Endothelial cell of umbilical vein (primary cell): ENCODE measurements at regions not wholly inside any gene's neighbourhood (a gene's known extent, or its start where the extent isn't known, plus 50 kb on each side); places are given as distances from the start of the nearest gene placed in this dataset.

Experiments used
- BruUV-seq: library from RNA; stranded (reverse); fragments of 400-500 nt; replicated peaks from 2 replicates; lab custom pipeline; 2021; lab: Mats Ljungman, UMichigan
- CTCF ChIA-PET: fragments of 300-600, 350-600 bp; sonication (Branson Sonifier 250); formaldehyde crosslinking; loops from one replicate; lab custom pipeline; 2021; ENCODE audit warnings: antibody characterized with exemption, inconsistent platforms; lab: Charles Lee
- POLR2A ChIA-PET: fragments of 300-600, 350-600 bp; sonication (Branson Sonifier 250); formaldehyde crosslinking; loops from one replicate; lab custom pipeline; 2021; ENCODE audit warnings: antibody characterized with exemption, inconsistent platforms; lab: Charles Lee
- DNase-seq: peaks from one replicate; pipeline ENCODE4 v3.0.0-alpha.2; 2011; ENCODE audit warnings: low read depth, low spot score
- FAIRE-seq: peaks from 2 replicates; lab custom pipeline; 2011; peaks lifted over from hg19 to GRCh38; lab: Jason Lieb, UNC
- H2AFZ ChIP-seq: 2 replicates; pipeline ENCODE4 v1.6.0; 2012; ENCODE audit warnings: low read depth, low read length, control low read depth, inconsistent platforms
- H3K27ac ChIP-seq: 2 replicates; pipeline ENCODE4 v1.5.1; 2011; ENCODE audit warnings: low read depth, mild to moderate bottlenecking, control low read depth, low read length, moderate library complexity; ENCODE audit not compliant: insufficient read depth
- H3K27me3 ChIP-seq, 2 experiments: 2 replicates each; pipeline versions ENCODE4 v1.6.0 to v1.6.1; 2011; ENCODE audit warnings: low read length in 2 of 2, mixed read lengths in 1 of 2; ENCODE audit not compliant: control insufficient read depth in 2 of 2, insufficient read depth in 2 of 2
- H3K36me3 ChIP-seq, 2 experiments: 2 replicates in 1 of 2; 3 replicates in 1 of 2; pipeline ENCODE4 v1.5.1; 2011; ENCODE audit warnings: low read length in 2 of 2, mild to moderate bottlenecking in 1 of 2, moderate library complexity in 1 of 2; ENCODE audit not compliant: control insufficient read depth in 2 of 2, insufficient read depth in 2 of 2; ENCODE audit errors: extremely low read depth in 1 of 2
- H3K4me1 ChIP-seq: 3 replicates; pipeline ENCODE4 v1.5.1; 2011; ENCODE audit warnings: mild to moderate bottlenecking, low read length; ENCODE audit not compliant: control insufficient read depth, insufficient read depth; ENCODE audit errors: extremely low read depth
- H3K4me2 ChIP-seq: 2 replicates; pipeline ENCODE4 v1.6.1; 2011; ENCODE audit warnings: low read length, control low read depth, mixed read lengths; ENCODE audit not compliant: insufficient read depth
- H3K4me3 ChIP-seq, 3 experiments: fragments of 200-600 bp in 1 of 3; sonication (generic), shearing (Covaris generic) in 1 of 3; replicated peaks in 1 of 3; 2 replicates each; pipeline ENCODE4 v1.5.1; 2011 to 2016; ENCODE audit warnings: control low read depth in 3 of 3, low read length in 3 of 3, mild to moderate bottlenecking in 2 of 3, inconsistent platforms in 1 of 3, low read depth in 1 of 3, moderate library complexity in 1 of 3; ENCODE audit not compliant: insufficient read depth in 1 of 3
- H3K79me2 ChIP-seq: 2 replicates; pipeline ENCODE4 v1.6.0; 2012; ENCODE audit warnings: low read length, inconsistent platforms; ENCODE audit not compliant: control insufficient read depth, insufficient read depth
- H3K9ac ChIP-seq: replicated peaks from 2 replicates; pipeline ENCODE3; 2011; ENCODE audit warnings: low read length, control low read depth; ENCODE audit not compliant: insufficient read depth; ENCODE audit errors: extremely low read depth
- H3K9me1 ChIP-seq: replicated peaks from 3 replicates; pipeline ENCODE4 v1.6.0; 2011; ENCODE audit warnings: mild to moderate bottlenecking, low read length; ENCODE audit not compliant: control insufficient read depth, insufficient read depth; ENCODE audit errors: extremely low read depth
- H3K9me3 ChIP-seq: replicated peaks from 2 replicates; pipeline ENCODE4 v1.5.1; 2012; ENCODE audit warnings: low read length, inconsistent platforms; ENCODE audit not compliant: control insufficient read depth, insufficient read depth
- H4K20me1 ChIP-seq: replicated peaks from 2 replicates; pipeline ENCODE3; 2011; ENCODE audit warnings: mild to moderate bottlenecking, low read length; ENCODE audit not compliant: control insufficient read depth, insufficient read depth; ENCODE audit errors: extremely low read depth
- CTCF ChIP-seq, 2 donors: IDR thresholded peaks; 1 replicate in 1 of 2; 2 replicates in 1 of 2; pipeline ENCODE4 v1.5.1; 2011; ENCODE audit warnings: low read length in 2 of 2, mild to moderate bottlenecking in 2 of 2, moderate library complexity in 2 of 2, control low read depth in 1 of 2, inconsistent platforms in 1 of 2, low read depth in 1 of 2; ENCODE audit not compliant: insufficient read depth in 1 of 2; ENCODE audit errors: extremely low read depth in 1 of 2
- EZH2 ChIP-seq: IDR thresholded peaks from 2 replicates; pipeline ENCODE4 v1.6.1; 2012; ENCODE audit warnings: borderline replicate concordance, low read depth, mild to moderate bottlenecking, moderate library complexity, low read length, inconsistent platforms; ENCODE audit not compliant: severe bottlenecking
- FOS ChIP-seq: IDR thresholded peaks from 2 replicates; pipeline ENCODE4 v1.6.1; 2011; ENCODE audit warnings: mild to moderate bottlenecking, low read length, moderate library complexity, borderline replicate concordance; ENCODE audit not compliant: insufficient read depth
- GATA2 ChIP-seq: IDR thresholded peaks from 2 replicates; pipeline ENCODE4 v1.7.0; 2011; ENCODE audit warnings: low read depth, mild to moderate bottlenecking, moderate library complexity, mixed read lengths, low read length; ENCODE audit not compliant: insufficient read length, insufficient read depth
- JUN ChIP-seq: IDR thresholded peaks from 2 replicates; pipeline ENCODE4 v1.6.1; 2011; ENCODE audit warnings: borderline replicate concordance, low read depth; ENCODE audit not compliant: insufficient read length, insufficient read depth
- MAX ChIP-seq: IDR thresholded peaks from 2 replicates; pipeline ENCODE4 v1.6.1; 2011; ENCODE audit not compliant: insufficient read depth, insufficient read length
- MYC ChIP-seq: IDR thresholded peaks from one replicate; pipeline ENCODE4 v1.6.1; 2011; ENCODE audit warnings: mild to moderate bottlenecking, low read depth, low read length
- POLR2A ChIP-seq: IDR thresholded peaks from 2 replicates; pipeline ENCODE4 v1.6.1; 2012; ENCODE audit warnings: low read depth, mild to moderate bottlenecking, control low read depth, low read length
- POLR2AphosphoS5 ChIP-seq: IDR thresholded peaks from 2 replicates; pipeline ENCODE4 v1.6.1; 2012; ENCODE audit warnings: low read depth, mild to moderate bottlenecking, control low read depth, low read length, moderate library complexity; ENCODE audit not compliant: insufficient read depth
- dilution Hi-C: fragments of 300-500 bp; cut with MboI; formaldehyde crosslinking; loops from one replicate; pipeline ENCODE4 v1.15.0; 2019; ENCODE audit warnings: low sequenced_read_pairs; ENCODE audit not compliant: extremely low pct_ligation_motif_present
- intact Hi-C: fragments of 100-400 bp; cut with micrococcal nuclease; formaldehyde crosslinking; loops from one replicate; pipeline ENCODE4 v1.10.0; 2022

- Histone ChIP-seq H3K4me2 (no peak overlapping the region), H3K27me3 (no peaks in the 10 kb centered on the region), H3K9me1 (no peaks in the 10 kb centered on the region), H2AFZ (no peak overlapping the region), H3K9ac (no peak overlapping the region), H3K79me2 (no peaks in the 10 kb centered on the region), H3K4me1 (no peaks in the 10 kb centered on the region), H3K27ac (no peak overlapping the region), H3K4me3 (no peak overlapping the region), H3K36me3 (no peaks in the 10 kb centered on the region), H3K9me3 (peaks cover 8% of the 10 kb centered on the region), H4K20me1 (no peaks in the 10 kb centered on the region)
- POLR2A ChIA-PET = no interaction called here
- intact Hi-C loops (no loop called here), dilution Hi-C loops (no loop called here)
- CTCF ChIA-PET = no interaction called here
- DNase-seq (no peak), FAIRE-seq (no peak)
- no TSS peak for BruUV-seq
- no peak for TF ChIP-seq FOS
- TF ChIP-seq CTCF (IDR thresholded peaks at IDR 0.05; ENCODE audit: extremely low read depth in 1 of 2, insufficient read depth in 1 of 2, low read depth in 1 of 2, low read length in 2 of 2) = no peak
- no peak for TF ChIP-seq GATA2
- no peak for TF ChIP-seq MAX
- TF ChIP-seq POLR2AphosphoS5 = no peak
- no peak for TF ChIP-seq JUN
- no peak for TF ChIP-seq EZH2
- TF ChIP-seq MYC = no peak
- TF ChIP-seq POLR2A = no peak
Observed at GRCh38 chr18:78652001-78652545, 327.5 kb upstream of the SALL3 start.
